GM12878 (cell line): ENCODE measurements at regions not wholly inside any gene's neighbourhood (a gene's known extent, or its start where the extent isn't known, plus 50 kb on each side); places are given as distances from the start of the nearest gene placed in this dataset.

Experiments used
- ATAC-seq: fragments of 200-7000 bp; cut with Tn5 transposase; 3 replicates; pipeline ENCODE4 v1.9.1; 2020; ENCODE audit warnings: mild to moderate bottlenecking, moderate library complexity
- BruUV-seq: library from RNA; stranded (reverse); fragments of 400-500 nt; replicated peaks from 2 replicates; lab custom pipeline; 2021; lab: Mats Ljungman, UMichigan
- CTCF ChIA-PET: fragments of 300-600 bp; sonication (Branson Sonifier 250); formaldehyde crosslinking; extraction: SDS; loops from one replicate; lab custom pipeline; 2021; ENCODE audit warnings: inconsistent platforms; lab: Yijun Ruan, JAX
- POLR2A ChIA-PET: fragments of 350-600 bp; formaldehyde crosslinking; extraction: SDS; loops from one replicate; lab custom pipeline; 2021; ENCODE audit warnings: inconsistent platforms; lab: Charles Lee
- RAD21 ChIA-PET: fragments of 300-600 bp; sonication (Branson Sonifier 250); formaldehyde crosslinking; loops from one replicate; lab custom pipeline; 2023; ENCODE audit warnings: antibody characterized with exemption; ENCODE audit not compliant: unreplicated experiment; lab: Charles Lee
- SMC1A ChIA-PET: fragments of 300-600 bp; sonication (Branson Sonifier 250); formaldehyde crosslinking; loops from one replicate; lab custom pipeline; 2023; ENCODE audit not compliant: unreplicated experiment, uncharacterized antibody; lab: Charles Lee
- DNase-seq: peaks from one replicate; pipeline ENCODE4 v3.0.0-alpha.2; 2011; ENCODE audit warnings: low read depth, low spot score
- FAIRE-seq: peaks from 3 replicates; lab custom pipeline; 2011; peaks lifted over from hg19 to GRCh38; lab: Jason Lieb, UNC
- H2AFZ ChIP-seq: 2 replicates; pipeline ENCODE4 v1.6.0; 2011; ENCODE audit warnings: low read depth, low read length, control low read depth; ENCODE audit not compliant: control insufficient read depth
- H3K27ac ChIP-seq: 2 replicates; pipeline ENCODE4 v1.5.1; 2011; ENCODE audit warnings: control low read depth; ENCODE audit not compliant: control insufficient read depth, insufficient read depth
- H3K27me3 ChIP-seq, 2 experiments: replicated peaks in 1 of 2; 2 replicates each; pipeline versions ENCODE4 v1.6.0 to v1.6.1; 2011; ENCODE audit warnings: low read length in 1 of 2; ENCODE audit not compliant: control insufficient read depth in 2 of 2, insufficient read depth in 2 of 2
- H3K36me3 ChIP-seq, 2 experiments: 2 replicates each; pipeline ENCODE4 v1.5.1; 2011; ENCODE audit warnings: low read length in 1 of 2; ENCODE audit not compliant: control insufficient read depth in 2 of 2, insufficient read depth in 2 of 2
- H3K4me1 ChIP-seq: 2 replicates; pipeline ENCODE4 v1.6.1; 2011; ENCODE audit warnings: mild to moderate bottlenecking, low read length, moderate library complexity, mixed read lengths; ENCODE audit not compliant: control insufficient read depth, insufficient read depth
- H3K4me2 ChIP-seq: 2 replicates; pipeline ENCODE4 v1.6.0; 2011; ENCODE audit warnings: control low read depth; ENCODE audit not compliant: control insufficient read depth, insufficient read depth
- H3K4me3 ChIP-seq: fragments of 200-600 bp; sonication (generic); 2 replicates; pipeline ENCODE4 v1.5.1; 2016
- H3K79me2 ChIP-seq: 2 replicates; pipeline ENCODE4 v1.6.0; 2011; ENCODE audit warnings: low read length; ENCODE audit not compliant: control insufficient read depth, insufficient read depth
- H3K9ac ChIP-seq: 2 replicates; pipeline ENCODE4 v1.8.0; 2011; ENCODE audit warnings: low read length, control low read depth, mixed read lengths; ENCODE audit not compliant: control insufficient read depth, insufficient read depth
- H3K9me3 ChIP-seq: replicated peaks from 3 replicates; pipeline ENCODE4 v1.5.1; 2011; ENCODE audit warnings: mild to moderate bottlenecking, low read length; ENCODE audit not compliant: control insufficient read depth, insufficient read depth
- H4K20me1 ChIP-seq: 2 replicates; pipeline ENCODE4 v1.6.0; 2011; ENCODE audit not compliant: control insufficient read depth, insufficient read depth
- CTCF ChIP-seq, 3 experiments: IDR thresholded peaks in 2 of 3; conservative IDR thresholded peaks in 1 of 3; 2 replicates each; pipeline ENCODE4 v1.5.1; 2011; ENCODE audit warnings: low read depth in 3 of 3, low read length in 3 of 3, mild to moderate bottlenecking in 3 of 3, control low read depth in 2 of 3, moderate library complexity in 2 of 3, inconsistent platforms in 1 of 3, mixed read lengths in 1 of 3; ENCODE audit not compliant: control insufficient read depth in 2 of 3, insufficient read depth in 1 of 3; ENCODE audit errors: extremely low read depth in 1 of 3
- EP300 ChIP-seq, 2 experiments: fragments of 150-350 bp in 1 of 2; IDR thresholded peaks; 2 replicates each; pipeline ENCODE4 v1.6.1; 2011 to 2012; ENCODE audit warnings: low read depth in 2 of 2, low read length in 2 of 2, borderline replicate concordance in 1 of 2, improper control_type of control experiment in 1 of 2, inconsistent platforms in 1 of 2; ENCODE audit not compliant: control insufficient read depth in 1 of 2
- EZH2 ChIP-seq: IDR thresholded peaks from 2 replicates; pipeline ENCODE4 v1.6.1; 2012; ENCODE audit warnings: low read depth, mild to moderate bottlenecking, control low read depth, inconsistent platforms, low read length, borderline replicate concordance; ENCODE audit not compliant: control insufficient read depth
- JUND ChIP-seq: IDR thresholded peaks from 2 replicates; pipeline ENCODE4 v1.6.1; 2012; ENCODE audit warnings: low read depth, mild to moderate bottlenecking, low read length, improper control_type of control experiment, moderate library complexity
- NFYB ChIP-seq: IDR thresholded peaks from 2 replicates; pipeline ENCODE4 v1.6.1; 2011; ENCODE audit warnings: low read depth, mild to moderate bottlenecking, low read length, improper control_type of control experiment, moderate library complexity; ENCODE audit not compliant: insufficient read depth
- PBX3 ChIP-seq: IDR thresholded peaks from 2 replicates; pipeline ENCODE4 v1.6.1; 2011; ENCODE audit warnings: mild to moderate bottlenecking, low read depth, low read length, moderate library complexity; ENCODE audit not compliant: insufficient replicate concordance
- POLR2AphosphoS5 ChIP-seq: IDR thresholded peaks from 2 replicates; pipeline ENCODE4 v1.6.1; 2011; ENCODE audit warnings: mild to moderate bottlenecking, low read length, inconsistent platforms
- RAD51 ChIP-seq: fragments of 450-650 bp; IDR thresholded peaks from 2 replicates; pipeline ENCODE4 v1.6.1; 2016; ENCODE audit warnings: moderate library complexity, mild to moderate bottlenecking, inconsistent platforms
- SREBF2 ChIP-seq: IDR thresholded peaks from 2 replicates; pipeline ENCODE4 v1.6.1; 2012; ENCODE audit warnings: mild to moderate bottlenecking, low read length
- TCF7 ChIP-seq: IDR thresholded peaks from 2 replicates; pipeline ENCODE4 v1.6.1; 2014; ENCODE audit warnings: antibody characterized with exemption, borderline replicate concordance
- WGBS: methylation state at CpG from one replicate; pipeline ENCODE4 v1.1.6; 2016; ENCODE audit warnings: low lambda C conversion rate; ENCODE audit not compliant: insufficient replicate concordance, insufficient coverage; ENCODE audit errors: missing lambda C conversion rate; 5-methylcytosine and 5-hydroxymethylcytosine counted together
- in situ Hi-C: fragments of 300-500 bp; cut with MboI; formaldehyde crosslinking; loops from 9 replicates; pipeline ENCODE4 v1.14.3; 2018; ENCODE audit warnings: mixed read lengths
- intact Hi-C: fragments of 100-400 bp; cut with micrococcal nuclease; formaldehyde crosslinking; loops from one replicate; pipeline ENCODE4 v1.14.2; 2022; ENCODE audit not compliant: unreplicated experiment

DNA sequence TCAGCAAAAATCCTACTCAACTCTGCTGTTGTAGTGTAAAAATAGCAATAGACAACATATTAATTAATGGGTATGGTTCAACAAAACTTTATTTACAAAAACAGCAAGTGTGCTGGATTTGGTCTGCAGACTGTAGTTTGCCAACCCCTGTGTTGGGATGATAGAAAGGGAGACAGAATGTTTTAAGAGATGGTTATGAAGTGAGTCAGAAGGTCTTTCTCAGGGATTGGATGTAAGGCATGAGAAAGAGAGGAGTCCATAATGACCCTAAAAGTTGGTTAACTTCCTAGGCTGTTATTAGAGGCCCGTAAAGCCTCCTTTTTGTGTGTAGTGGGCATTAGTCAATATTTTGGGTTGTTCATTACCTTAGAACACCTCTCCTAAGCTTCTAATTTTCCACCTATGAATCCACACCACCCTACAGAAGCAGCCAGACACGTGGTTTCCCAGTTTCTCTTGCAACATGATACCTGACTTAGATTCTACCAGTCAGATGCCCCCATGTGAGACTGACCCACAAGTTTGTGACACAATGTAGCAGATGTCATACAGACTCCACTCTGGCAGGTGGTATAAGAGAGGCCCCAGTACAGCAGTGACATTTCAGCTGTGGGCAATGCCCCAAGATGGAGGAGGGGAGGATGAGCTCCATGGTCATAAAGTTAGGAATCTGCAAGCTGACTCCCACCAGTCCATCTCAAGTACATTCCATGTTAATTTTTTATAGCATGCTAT, 1015.6 kb downstream of the KCNMA1 start:
- TF ChIP-seq SREBF2: no peak
- no peak for TF ChIP-seq EP300 (IDR thresholded peaks at IDR 0.05; ENCODE audit: borderline replicate concordance in 1 of 2, control insufficient read depth in 1 of 2, low read depth in 2 of 2, low read length in 2 of 2)
- TF ChIP-seq EZH2: no peak
- no peak for TF ChIP-seq JUND
- no peak for TF ChIP-seq TCF7
- no peak for TF ChIP-seq NFYB
- no peak for TF ChIP-seq POLR2AphosphoS5
- TF ChIP-seq RAD51: no peak
- no peak for TF ChIP-seq PBX3
- TF ChIP-seq CTCF (IDR thresholded peaks at IDR 0.05 in 2 of 3, conservative IDR thresholded peaks at IDR 0.05 in 1 of 3; ENCODE audit: control insufficient read depth in 2 of 3, extremely low read depth in 1 of 3, insufficient read depth in 1 of 3, low read depth in 3 of 3, low read length in 3 of 3): no peak
- no peak overlapping the region for H3K9ac ChIP-seq
- no peak overlapping the region for H3K4me3 ChIP-seq
- ChIA-PET CTCF (no interaction called here), POLR2A (no interaction called here), SMC1A (interaction anchor here (0.6 to 1.4 kb wide), 2 partner anchors 12 to 745 kb away, joined by 3 to 4 read pairs; no protein-coding TSS in a partner anchor), RAD21 (no interaction called here)
- DNase-seq (no peak), FAIRE-seq (no peak), ATAC-seq (no peak)
- no peaks in the 10 kb centered on the region for H4K20me1 ChIP-seq
- BruUV-seq: no TSS peak
- no peaks in the 10 kb centered on the region for H3K27me3 ChIP-seq
- 14% methylated on average over 2 of the region's 2 CpGs for WGBS
- no peak overlapping the region for H3K4me2 ChIP-seq
- no peak overlapping the region for H3K27ac ChIP-seq
- H3K9me3 ChIP-seq: no peaks in the 10 kb centered on the region
- H2AFZ ChIP-seq: no peak overlapping the region
- in situ Hi-C loops: no loop called here
- no peaks in the 10 kb centered on the region for H3K79me2 ChIP-seq
- H3K36me3 ChIP-seq: no peaks in the 10 kb centered on the region
- no peaks in the 10 kb centered on the region; the same call in 1 of the 2 replicates for H3K4me1 ChIP-seq
- intact Hi-C loops: no loop called here
